ENCODE measurements at regions not wholly inside any gene's neighbourhood (a gene's known extent, or its start where the extent isn't known, plus 50 kb on each side); places are given as distances from the start of the nearest gene placed in this dataset.

GRCh38 chr1:55367273-55367672 lies 152.1 kb upstream of the USP24 start:
- TF ChIP-seq REST (IDR thresholded peaks at IDR 0.05; ENCODE audit: low read depth) (no peak), FOXM1 (IDR thresholded peaks at IDR 0.05; ENCODE audit: borderline replicate concordance, low read depth) (no peak), TAF1 (IDR thresholded peaks at IDR 0.05; ENCODE audit: low read depth) (no peak), RAD21 (IDR thresholded peaks at IDR 0.05; ENCODE audit: low read depth) (no peak), NFIC (IDR thresholded peaks at IDR 0.05) (no peak), TEAD4 (IDR thresholded peaks at IDR 0.05) (no peak), MAX (IDR thresholded peaks at IDR 0.05) (no peak), CEBPB (IDR thresholded peaks at IDR 0.05) (no peak), EGR1 (IDR thresholded peaks at IDR 0.05) (no peak), USF1 (IDR thresholded peaks at IDR 0.05) (no peak), TCF12 (IDR thresholded peaks at IDR 0.05; ENCODE audit: low read depth) (no peak), EP300 (IDR thresholded peaks at IDR 0.05; ENCODE audit: borderline replicate concordance) (no peak)

- TF ChIP-seq TCF12 (IDR thresholded peaks at IDR 0.05; ENCODE audit: low read depth) (no peak), MAX (IDR thresholded peaks at IDR 0.05) (no peak), TAF1 (IDR thresholded peaks at IDR 0.05; ENCODE audit: low read depth) (no peak), RAD21 (IDR thresholded peaks at IDR 0.05; ENCODE audit: low read depth) (no peak), EP300 (IDR thresholded peaks at IDR 0.05; ENCODE audit: borderline replicate concordance) (no peak), CEBPB (IDR thresholded peaks at IDR 0.05) (no peak), YY1 (IDR thresholded peaks at IDR 0.05; ENCODE audit: low read depth) (no peak), FOXM1 (IDR thresholded peaks at IDR 0.05; ENCODE audit: borderline replicate concordance, low read depth) (no peak), EGR1 (IDR thresholded peaks at IDR 0.05) (no peak), USF1 (IDR thresholded peaks at IDR 0.05) (no peak), REST (IDR thresholded peaks at IDR 0.05; ENCODE audit: low read depth) (no peak), ZBTB7A (IDR thresholded peaks at IDR 0.05; ENCODE audit: low read depth) (no peak), TEAD4 (IDR thresholded peaks at IDR 0.05) (no peak), NFIC (IDR thresholded peaks at IDR 0.05) (no peak), CREB1 (IDR thresholded peaks at IDR 0.05; ENCODE audit: low read depth) (no peak)
Observed at GRCh38 chr1:55364216-55364615, 149.1 kb upstream of the USP24 start.

GRCh38 chr1:55363268-55363667 lies 148.1 kb upstream of the USP24 start:
- no peak for TF ChIP-seq RAD21 (IDR thresholded peaks at IDR 0.05; ENCODE audit: low read depth)
- no peak for TF ChIP-seq CREB1 (IDR thresholded peaks at IDR 0.05; ENCODE audit: low read depth)
- no peak for TF ChIP-seq USF1 (IDR thresholded peaks at IDR 0.05)
- no peak for TF ChIP-seq CEBPB (IDR thresholded peaks at IDR 0.05)
- TF ChIP-seq FOXM1 (IDR thresholded peaks at IDR 0.05; ENCODE audit: borderline replicate concordance, low read depth): no peak
- TF ChIP-seq EP300 (IDR thresholded peaks at IDR 0.05; ENCODE audit: borderline replicate concordance): no peak
- TF ChIP-seq TAF1 (IDR thresholded peaks at IDR 0.05; ENCODE audit: low read depth): no peak
- TF ChIP-seq NFIC (IDR thresholded peaks at IDR 0.05): no peak
- no peak for TF ChIP-seq YY1 (IDR thresholded peaks at IDR 0.05; ENCODE audit: low read depth)
- TF ChIP-seq TCF12 (IDR thresholded peaks at IDR 0.05; ENCODE audit: low read depth): no peak
- TF ChIP-seq EGR1 (IDR thresholded peaks at IDR 0.05): no peak
- no peak for TF ChIP-seq MAX (IDR thresholded peaks at IDR 0.05)
- TF ChIP-seq TEAD4 (IDR thresholded peaks at IDR 0.05): no peak
- no peak for TF ChIP-seq REST (IDR thresholded peaks at IDR 0.05; ENCODE audit: low read depth)
- TF ChIP-seq ZBTB7A (IDR thresholded peaks at IDR 0.05; ENCODE audit: low read depth): no peak

GRCh38 chr1:55362558-55362957 lies 147.4 kb upstream of the USP24 start:
- TF ChIP-seq NFIC (IDR thresholded peaks at IDR 0.05): no peak
- no peak for TF ChIP-seq TAF1 (IDR thresholded peaks at IDR 0.05; ENCODE audit: low read depth)
- TF ChIP-seq EGR1 (IDR thresholded peaks at IDR 0.05): no peak
- TF ChIP-seq CEBPB (IDR thresholded peaks at IDR 0.05): no peak
- no peak for TF ChIP-seq REST (IDR thresholded peaks at IDR 0.05; ENCODE audit: low read depth)
- TF ChIP-seq ZBTB7A (IDR thresholded peaks at IDR 0.05; ENCODE audit: low read depth): no peak
- TF ChIP-seq EP300 (IDR thresholded peaks at IDR 0.05; ENCODE audit: borderline replicate concordance): no peak
- TF ChIP-seq CREB1 (IDR thresholded peaks at IDR 0.05; ENCODE audit: low read depth): no peak
- no peak for TF ChIP-seq YY1 (IDR thresholded peaks at IDR 0.05; ENCODE audit: low read depth)
- TF ChIP-seq RAD21 (IDR thresholded peaks at IDR 0.05; ENCODE audit: low read depth): no peak
- no peak for TF ChIP-seq TEAD4 (IDR thresholded peaks at IDR 0.05)
- no peak for TF ChIP-seq FOXM1 (IDR thresholded peaks at IDR 0.05; ENCODE audit: borderline replicate concordance, low read depth)
- no peak for TF ChIP-seq TCF12 (IDR thresholded peaks at IDR 0.05; ENCODE audit: low read depth)
- no peak for TF ChIP-seq MAX (IDR thresholded peaks at IDR 0.05)
- TF ChIP-seq USF1 (IDR thresholded peaks at IDR 0.05): no peak
